ENCODE measurements at regions not wholly inside any gene's neighbourhood (a gene's known extent, or its start where the extent isn't known, plus 50 kb on each side); places are given as distances from the start of the nearest gene placed in this dataset.

- Mint-ChIP-seq H3K27me3 (no peaks in the 10 kb centered on the region), H3K4me1 (peaks cover 0 to 13% (median under 1%) of the 10 kb centered on the region in 4 donors), H3K27ac (no peak overlapping the region), H3K4me3 (no peak overlapping the region), H3K36me3 (no peaks in the 10 kb centered on the region), H3K9me3 (peaks cover 0 to 4% (median 0%) of the 10 kb centered on the region in 7 donors)
- Histone ChIP-seq H3K27me3 (ENCODE audit: control insufficient read depth, insufficient read depth, low read length) (no peaks in the 10 kb centered on the region), H3K4me3 (ENCODE audit: low read depth, low read length) (no peak overlapping the region), H3K9me3 (ENCODE audit: control insufficient read depth in 2 of 2, low read length in 2 of 2) (no peaks in the 10 kb centered on the region), H3K36me3 (ENCODE audit: control insufficient read depth, insufficient read depth, low read length) (no peaks in the 10 kb centered on the region), H3K27ac (ENCODE audit: insufficient read depth, low read length, poor library complexity, severe bottlenecking) (no peak overlapping the region), H3K4me1 (ENCODE audit: control insufficient read depth, insufficient read depth, low read length, poor library complexity, severe bottlenecking) (no peaks in the 10 kb centered on the region)
- no peak for ATAC-seq (ENCODE audit: low read depth in 2 of 2)
- no peak for DNase-seq
Measured at GRCh38 chr13:85525411-85525810, 273.8 kb downstream of the SLITRK6 start.

- no peaks in the 10 kb centered on the region for H3K4me1 ChIP-seq (ENCODE audit: control insufficient read depth, insufficient read depth, low read length, poor library complexity, severe bottlenecking)
Measured at GRCh38 chr13:85521657-85522056, 277.6 kb downstream of the SLITRK6 start.

GRCh38 chr13:85520445-85520844, 278.8 kb downstream of the SLITRK6 start:
- no peaks in the 10 kb centered on the region for H3K36me3 Mint-ChIP-seq

More at GRCh38 chr13:85521657-85522056, 277.6 kb downstream of the SLITRK6 start:
- H3K36me3 ChIP-seq (ENCODE audit: control insufficient read depth, insufficient read depth, low read length), result no peaks in the 10 kb centered on the region
- H3K9me3 ChIP-seq (ENCODE audit: control insufficient read depth in 2 of 2, low read length in 2 of 2), result no peaks in the 10 kb centered on the region
- Mint-ChIP-seq H3K27me3 (no peaks in the 10 kb centered on the region), H3K36me3 (no peaks in the 10 kb centered on the region), H3K4me1 (no peaks in the 10 kb centered on the region), H3K9me3 (peaks cover 0 to 9% (median 2%) of the 10 kb centered on the region in 7 donors), H3K27ac (no peak overlapping the region), H3K4me3 (no peak overlapping the region)
- no peak overlapping the region for H3K4me3 ChIP-seq (ENCODE audit: low read depth, low read length)
- H3K27me3 ChIP-seq (ENCODE audit: control insufficient read depth, insufficient read depth, low read length), result no peaks in the 10 kb centered on the region
- no peak overlapping the region for H3K27ac ChIP-seq (ENCODE audit: insufficient read depth, low read length, poor library complexity, severe bottlenecking)
- no peak for DNase-seq
- ATAC-seq (ENCODE audit: low read depth in 2 of 2), result no peak

GRCh38 chr13:85519363-85519762, 279.9 kb downstream of the SLITRK6 start:
- no peaks in the 10 kb centered on the region for H3K4me1 Mint-ChIP-seq
- peaks cover 0 to 7% (median 4%) of the 10 kb centered on the region in 7 donors for H3K9me3 Mint-ChIP-seq
- Histone ChIP-seq H3K36me3 (ENCODE audit: control insufficient read depth, insufficient read depth, low read length) (no peaks in the 10 kb centered on the region), H3K27me3 (ENCODE audit: control insufficient read depth, insufficient read depth, low read length) (no peaks in the 10 kb centered on the region), H3K9me3 (ENCODE audit: control insufficient read depth in 2 of 2, low read length in 2 of 2) (no peaks in the 10 kb centered on the region), H3K4me1 (ENCODE audit: control insufficient read depth, insufficient read depth, low read length, poor library complexity, severe bottlenecking) (no peaks in the 10 kb centered on the region), H3K27ac (ENCODE audit: insufficient read depth, low read length, poor library complexity, severe bottlenecking) (no peak overlapping the region), H3K4me3 (ENCODE audit: low read depth, low read length) (no peak overlapping the region)
- H3K36me3 Mint-ChIP-seq, result no peaks in the 10 kb centered on the region
- no peaks in the 10 kb centered on the region for H3K27me3 Mint-ChIP-seq
- no peak overlapping the region for H3K27ac Mint-ChIP-seq
- ATAC-seq (ENCODE audit: low read depth in 2 of 2) (no peak), DNase-seq (no peak)
- H3K4me3 Mint-ChIP-seq, result no peak overlapping the region

More at GRCh38 chr13:85520445-85520844, 278.8 kb downstream of the SLITRK6 start:
- Mint-ChIP-seq H3K4me3 (no peak overlapping the region), H3K9me3 (peaks cover 0 to 9% (median 4%) of the 10 kb centered on the region in 7 donors), H3K27me3 (no peaks in the 10 kb centered on the region), H3K27ac (no peak overlapping the region), H3K4me1 (no peaks in the 10 kb centered on the region)
- no peaks in the 10 kb centered on the region for H3K27me3 ChIP-seq (ENCODE audit: control insufficient read depth, insufficient read depth, low read length)
- ATAC-seq (ENCODE audit: low read depth in 2 of 2) (no peak), DNase-seq (no peak)
- H3K27ac ChIP-seq (ENCODE audit: insufficient read depth, low read length, poor library complexity, severe bottlenecking), result no peak overlapping the region
- no peak overlapping the region for H3K4me3 ChIP-seq (ENCODE audit: low read depth, low read length)
- no peaks in the 10 kb centered on the region for H3K9me3 ChIP-seq (ENCODE audit: control insufficient read depth in 2 of 2, low read length in 2 of 2)
- no peaks in the 10 kb centered on the region for H3K36me3 ChIP-seq (ENCODE audit: control insufficient read depth, insufficient read depth, low read length)
- no peaks in the 10 kb centered on the region for H3K4me1 ChIP-seq (ENCODE audit: control insufficient read depth, insufficient read depth, low read length, poor library complexity, severe bottlenecking)

- H3K36me3 Mint-ChIP-seq, result no peaks in the 10 kb centered on the region
- no peaks in the 10 kb centered on the region for H3K4me1 ChIP-seq (ENCODE audit: control insufficient read depth, insufficient read depth, low read length, poor library complexity, severe bottlenecking)
- no peaks in the 10 kb centered on the region for H3K4me1 Mint-ChIP-seq
- H3K9me3 Mint-ChIP-seq, result peaks cover 0 to 4% (median 2%) of the 10 kb centered on the region in 7 donors
- H3K9me3 ChIP-seq (ENCODE audit: control insufficient read depth in 2 of 2, low read length in 2 of 2), result peaks cover 0 to 6% of the 10 kb centered on the region in 2 experiments
- H3K4me3 Mint-ChIP-seq, result no peak overlapping the region
- no peak overlapping the region for H3K27ac Mint-ChIP-seq
- DNase-seq (no peak), ATAC-seq (ENCODE audit: low read depth in 2 of 2) (no peak)
- no peak overlapping the region for H3K27ac ChIP-seq (ENCODE audit: insufficient read depth, low read length, poor library complexity, severe bottlenecking)
- no peak overlapping the region for H3K4me3 ChIP-seq (ENCODE audit: low read depth, low read length)
- H3K36me3 ChIP-seq (ENCODE audit: control insufficient read depth, insufficient read depth, low read length), result no peaks in the 10 kb centered on the region
- H3K27me3 Mint-ChIP-seq, result no peaks in the 10 kb centered on the region
- H3K27me3 ChIP-seq (ENCODE audit: control insufficient read depth, insufficient read depth, low read length), result no peaks in the 10 kb centered on the region
Measured at GRCh38 chr13:85512421-85512820, 286.8 kb downstream of the SLITRK6 start.

GRCh38 chr13:85509512-85509911, 289.7 kb downstream of the SLITRK6 start:
- DNase-seq (no peak), ATAC-seq (ENCODE audit: low read depth in 2 of 2) (no peak)
- Mint-ChIP-seq H3K4me1 (no peaks in the 10 kb centered on the region), H3K36me3 (no peaks in the 10 kb centered on the region), H3K4me3 (no peak overlapping the region), H3K27me3 (no peaks in the 10 kb centered on the region), H3K9me3 (peaks cover 0 to 9% (median 4%) of the 10 kb centered on the region in 7 donors), H3K27ac (no peak overlapping the region)
- Histone ChIP-seq H3K4me1 (ENCODE audit: control insufficient read depth, insufficient read depth, low read length, poor library complexity, severe bottlenecking) (no peaks in the 10 kb centered on the region), H3K36me3 (ENCODE audit: control insufficient read depth, insufficient read depth, low read length) (no peaks in the 10 kb centered on the region), H3K27ac (ENCODE audit: insufficient read depth, low read length, poor library complexity, severe bottlenecking) (no peak overlapping the region), H3K9me3 (ENCODE audit: control insufficient read depth in 2 of 2, low read length in 2 of 2) (peaks cover 2 to 6% of the 10 kb centered on the region in 2 experiments), H3K4me3 (ENCODE audit: low read depth, low read length) (no peak overlapping the region), H3K27me3 (ENCODE audit: control insufficient read depth, insufficient read depth, low read length) (no peaks in the 10 kb centered on the region)

GRCh38 chr13:85508683-85509329, 290.4 kb downstream of the SLITRK6 start:
- H3K36me3 Mint-ChIP-seq, result no peaks in the 10 kb centered on the region

GRCh38 chr13:85503797-85504196, 295.4 kb downstream of the SLITRK6 start:
- H3K9me3 ChIP-seq (ENCODE audit: control insufficient read depth in 2 of 2, low read length in 2 of 2), result peaks cover 2 to 5% of the 10 kb centered on the region in 2 experiments
- H3K36me3 ChIP-seq (ENCODE audit: control insufficient read depth, insufficient read depth, low read length), result no peaks in the 10 kb centered on the region
- H3K4me3 Mint-ChIP-seq, result no peak overlapping the region
- peaks cover 2 to 8% (median 5%) of the 10 kb centered on the region in 7 donors for H3K9me3 Mint-ChIP-seq
- no peaks in the 10 kb centered on the region for H3K4me1 ChIP-seq (ENCODE audit: control insufficient read depth, insufficient read depth, low read length, poor library complexity, severe bottlenecking)
- no peak overlapping the region for H3K4me3 ChIP-seq (ENCODE audit: low read depth, low read length)
- H3K4me1 Mint-ChIP-seq, result no peaks in the 10 kb centered on the region
- no peak for DNase-seq
- no peak for ATAC-seq (ENCODE audit: low read depth in 2 of 2)
- H3K36me3 Mint-ChIP-seq, result no peaks in the 10 kb centered on the region
- H3K27me3 ChIP-seq (ENCODE audit: control insufficient read depth, insufficient read depth, low read length), result no peaks in the 10 kb centered on the region
- no peak overlapping the region for H3K27ac Mint-ChIP-seq
- H3K27ac ChIP-seq (ENCODE audit: insufficient read depth, low read length, poor library complexity, severe bottlenecking), result no peak overlapping the region
- H3K27me3 Mint-ChIP-seq, result no peaks in the 10 kb centered on the region

More at GRCh38 chr13:85508683-85509329, 290.4 kb downstream of the SLITRK6 start:
- H3K27ac Mint-ChIP-seq, result no peak overlapping the region
- H3K4me1 ChIP-seq (ENCODE audit: control insufficient read depth, insufficient read depth, low read length, poor library complexity, severe bottlenecking), result no peaks in the 10 kb centered on the region
- no peaks in the 10 kb centered on the region for H3K4me1 Mint-ChIP-seq
- H3K4me3 Mint-ChIP-seq, result no peak overlapping the region
- DNase-seq (no peak), ATAC-seq (ENCODE audit: low read depth in 2 of 2) (no peak)
- no peaks in the 10 kb centered on the region for H3K36me3 ChIP-seq (ENCODE audit: control insufficient read depth, insufficient read depth, low read length)
- H3K27me3 Mint-ChIP-seq, result no peaks in the 10 kb centered on the region
- H3K4me3 ChIP-seq (ENCODE audit: low read depth, low read length), result no peak overlapping the region
- peaks cover under 1 to 9% (median 4%) of the 10 kb centered on the region in 7 donors for H3K9me3 Mint-ChIP-seq
- no peak overlapping the region for H3K27ac ChIP-seq (ENCODE audit: insufficient read depth, low read length, poor library complexity, severe bottlenecking)
- peaks cover 2 to 6% of the 10 kb centered on the region in 2 experiments for H3K9me3 ChIP-seq (ENCODE audit: control insufficient read depth in 2 of 2, low read length in 2 of 2)
- H3K27me3 ChIP-seq (ENCODE audit: control insufficient read depth, insufficient read depth, low read length), result no peaks in the 10 kb centered on the region
